Ovary (tissue), 7 donors: ENCODE measurements at regions not wholly inside any gene's neighbourhood (a gene's known extent, or its start where the extent isn't known, plus 50 kb on each side); places are given as distances from the start of the nearest gene placed in this dataset.

Experiments used
- DNase-seq, 5 donors: peaks; one replicate each; pipeline ENCODE4 v3.0.0-alpha.2; 2019 to 2020
- H3K27ac ChIP-seq, 2 donors: fragments of 200-600 bp; one replicate each; pipeline versions ENCODE4 v1.5.1 to v1.8.0; 2019 to 2022
- H3K27me3 ChIP-seq: fragments of 200-600 bp; one replicate; pipeline ENCODE4 v1.8.0; 2022
- H3K36me3 ChIP-seq: fragments of 200-600 bp; sonication (generic); one replicate; pipeline ENCODE4 v1.5.1; 2019
- H3K4me1 ChIP-seq: one replicate; pipeline ENCODE4 v1.8.1; 2013; ENCODE audit warnings: mild to moderate bottlenecking, moderate library complexity; ENCODE audit not compliant: insufficient read depth
- H3K4me3 ChIP-seq: fragments of 200-600 bp; sonication (generic); one replicate; pipeline ENCODE4 v1.5.1; 2017
- H3K9me3 ChIP-seq, 2 donors: fragments of 200-600 bp in 1 of 2; sonication (generic) in 1 of 2; one replicate each; pipeline versions ENCODE4 v1.5.1 to v1.8.1; 2013 to 2019; ENCODE audit warnings: mild to moderate bottlenecking in 1 of 2, moderate library complexity in 1 of 2
- CTCF ChIP-seq, 3 donors: fragments of 450-650 bp in 2 of 3; fragments of 200-600 bp in 1 of 3; IDR thresholded peaks; one replicate each; pipeline versions ENCODE4 v1.5.1 to v1.8.0; 2016 to 2022; ENCODE audit warnings: antibody characterized with exemption in 3 of 3, mild to moderate bottlenecking in 1 of 3
- EP300 ChIP-seq: sonication (generic); formaldehyde crosslinking; IDR thresholded peaks from one replicate; pipeline ENCODE4 v1.6.1; 2017; ENCODE audit warnings: antibody characterized with exemption
- POLR2A ChIP-seq: fragments of 450-650 bp; IDR thresholded peaks from one replicate; pipeline ENCODE4 v1.6.1; 2017; ENCODE audit warnings: antibody characterized with exemption, mild to moderate bottlenecking, moderate library complexity
- WGBS, 3 donors: extraction: QIAGEN DNeasy Blood & Tissue Kit in 1 of 3; methylation state at CpG; one replicate each; pipeline versions ENCODE4 v1.1.5 to v1.1.7; 2013 to 2017; 5-methylcytosine and 5-hydroxymethylcytosine counted together
- intact Hi-C, 4 donors: fragments of 100-400 bp; cut with DNase I; formaldehyde crosslinking; loops; one replicate each; pipeline versions ENCODE4 v1.11.0 to v1.15.1; 2022 to 2023
- donor health status: DM: no; HTN: no; CAD: no; lungs with moderate emphysema.
- donor health status: DM: no; HTN: no; CAD: no.
- donor health status: Bipolar disorder and iron deficiency.
- donor health status: DM: no; HTN: no; CAD: no.
- donor health status: DM: yes; HTN: yes; CAD: no.

GRCh38 chr21:35119501-35120047, 70.5 kb upstream of the RUNX1 start:
- WGBS, 3 donors = 44 to 65% (median 59%) methylated on average over 5 of the region's 5 CpGs
- no peak for TF ChIP-seq POLR2A
- Histone ChIP-seq H3K27me3 (no peaks in the 10 kb centered on the region), H3K27ac (no peak overlapping the region), H3K4me1 (no peaks in the 10 kb centered on the region), H3K9me3 (no peaks in the 10 kb centered on the region), H3K36me3 (no peaks in the 10 kb centered on the region), H3K4me3 (no peak overlapping the region)
- intact Hi-C loops = no loop called here
- DNase-seq = no peak

- H3K4me1 ChIP-seq = no peaks in the 10 kb centered on the region
- intact Hi-C loops = no loop called here
- TF ChIP-seq EP300 (no peak), CTCF (IDR thresholded peaks at IDR 0.05) (no peak), POLR2A (no peak)
- 93 to 98% (median 97%) methylated on average over 2 of the region's 2 CpGs for WGBS, 3 donors
- H3K27me3 ChIP-seq = no peaks in the 10 kb centered on the region
- no peaks in the 10 kb centered on the region for H3K9me3 ChIP-seq
- no peak for DNase-seq
- H3K27ac ChIP-seq = no peak overlapping the region
- H3K36me3 ChIP-seq = no peaks in the 10 kb centered on the region
- H3K4me3 ChIP-seq = no peak overlapping the region
These were observed 67.7 kb upstream of the RUNX1 start for GRCh38 chr21:35116777-35117176.

- TF ChIP-seq CTCF (IDR thresholded peaks at IDR 0.05) (no peak), POLR2A (no peak), EP300 (no peak)
- WGBS, 3 donors = 75 to 85% (median 77%) methylated on average over 2 of the region's 2 CpGs
- H3K9me3 ChIP-seq = no peaks in the 10 kb centered on the region
These were observed 64.0 kb upstream of the RUNX1 start for GRCh38 chr21:35113064-35113463.

GRCh38 chr21:35111321-35111930, 62.3 kb upstream of the RUNX1 start:
- no peaks in the 10 kb centered on the region for H3K4me1 ChIP-seq
- no peak for TF ChIP-seq POLR2A
- TF ChIP-seq CTCF (IDR thresholded peaks at IDR 0.05) = no peak
- no peak for TF ChIP-seq EP300
- DNase-seq = no peak
- no peaks in the 10 kb centered on the region for H3K36me3 ChIP-seq
- H3K27me3 ChIP-seq = no peaks in the 10 kb centered on the region
- intact Hi-C loops = no loop called here
- no peaks in the 10 kb centered on the region for H3K9me3 ChIP-seq
- no peak overlapping the region for H3K27ac ChIP-seq
- WGBS, 3 donors = 76 to 82% (median 76%) methylated on average over 4 of the region's 4 CpGs
- no peak overlapping the region for H3K4me3 ChIP-seq

More at GRCh38 chr21:35113064-35113463, 64.0 kb upstream of the RUNX1 start:
- Histone ChIP-seq H3K4me3 (no peak overlapping the region), H3K4me1 (no peaks in the 10 kb centered on the region), H3K27ac (no peak overlapping the region), H3K27me3 (no peaks in the 10 kb centered on the region), H3K36me3 (no peaks in the 10 kb centered on the region)
- no peak for DNase-seq
- intact Hi-C loops = no loop called here

- no peaks in the 10 kb centered on the region for H3K4me1 ChIP-seq
- H3K27ac ChIP-seq = no peak overlapping the region
- H3K9me3 ChIP-seq = no peaks in the 10 kb centered on the region
- intact Hi-C loops = no loop called here
- TF ChIP-seq EP300 (no peak), CTCF (IDR thresholded peaks at IDR 0.05) (no peak), POLR2A (no peak)
- no peaks in the 10 kb centered on the region for H3K27me3 ChIP-seq
- no peak overlapping the region for H3K4me3 ChIP-seq
- no peaks in the 10 kb centered on the region for H3K36me3 ChIP-seq
- WGBS, 3 donors = 58 to 75% (median 61%) methylated on average over 3 of the region's 3 CpGs
- DNase-seq = no peak
These were observed 59.8 kb upstream of the RUNX1 start for GRCh38 chr21:35108887-35109286.
